ENCODE measurements at regions not wholly inside any gene's neighbourhood (a gene's known extent, or its start where the extent isn't known, plus 50 kb on each side); places are given as distances from the start of the nearest gene placed in this dataset.

DNA sequence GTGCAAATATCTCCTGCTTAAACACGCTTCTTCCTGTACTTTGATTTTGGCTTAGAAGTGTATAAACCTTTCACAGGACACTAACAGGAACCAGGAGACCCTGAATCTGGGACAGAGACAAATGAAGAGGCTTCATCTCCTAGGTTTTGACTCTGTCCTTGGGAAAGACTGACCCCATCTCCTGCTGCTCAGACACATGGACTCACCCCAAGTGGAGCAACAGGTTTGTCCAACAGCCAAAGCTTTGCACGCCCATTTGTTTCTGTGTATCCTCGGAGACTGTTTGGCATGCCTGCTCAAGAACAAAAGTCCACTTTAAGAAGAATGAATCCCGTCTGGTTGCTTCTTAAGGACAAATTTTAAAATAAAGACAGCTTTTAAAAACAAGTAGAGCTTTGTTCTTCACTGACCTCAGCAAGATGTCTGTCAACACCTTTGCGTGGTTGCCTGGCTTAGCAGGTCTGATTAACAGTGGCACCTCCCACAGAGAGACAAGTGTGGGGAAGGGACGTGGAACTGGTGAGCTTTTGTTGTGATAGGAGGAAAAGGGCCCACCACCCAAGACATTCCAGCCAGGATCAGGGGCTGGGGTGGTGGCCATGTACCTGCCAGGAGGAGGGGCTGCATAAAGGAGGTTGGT, 202.6 kb downstream of the SOD2 start:
- no peak for DNase-seq (ENCODE audit: low read depth, low spot score)
- no peak overlapping the region for H3K4me3 ChIP-seq (ENCODE audit: low read depth, low read length)
- TF ChIP-seq, protein P1, sequence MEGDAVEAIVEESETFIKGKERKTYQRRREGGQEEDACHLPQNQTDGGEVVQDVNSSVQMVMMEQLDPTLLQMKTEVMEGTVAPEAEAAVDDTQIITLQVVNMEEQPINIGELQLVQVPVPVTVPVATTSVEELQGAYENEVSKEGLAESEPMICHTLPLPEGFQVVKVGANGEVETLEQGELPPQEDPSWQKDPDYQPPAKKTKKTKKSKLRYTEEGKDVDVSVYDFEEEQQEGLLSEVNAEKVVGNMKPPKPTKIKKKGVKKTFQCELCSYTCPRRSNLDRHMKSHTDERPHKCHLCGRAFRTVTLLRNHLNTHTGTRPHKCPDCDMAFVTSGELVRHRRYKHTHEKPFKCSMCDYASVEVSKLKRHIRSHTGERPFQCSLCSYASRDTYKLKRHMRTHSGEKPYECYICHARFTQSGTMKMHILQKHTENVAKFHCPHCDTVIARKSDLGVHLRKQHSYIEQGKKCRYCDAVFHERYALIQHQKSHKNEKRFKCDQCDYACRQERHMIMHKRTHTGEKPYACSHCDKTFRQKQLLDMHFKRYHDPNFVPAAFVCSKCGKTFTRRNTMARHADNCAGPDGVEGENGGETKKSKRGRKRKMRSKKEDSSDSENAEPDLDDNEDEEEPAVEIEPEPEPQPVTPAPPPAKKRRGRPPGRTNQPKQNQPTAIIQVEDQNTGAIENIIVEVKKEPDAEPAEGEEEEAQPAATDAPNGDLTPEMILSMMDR (IDR thresholded peaks at IDR 0.05; ENCODE audit: insufficient read depth, low read length, missing control alignments) = no peak
- ChIA-PET CTCF (no interaction called here), POLR2A (no interaction called here)

- ChIA-PET CTCF (interaction anchor here (1.4 kb wide), 1 partner anchor 77 kb away, joined by 3 read pairs; no protein-coding TSS in a partner anchor), POLR2A (no interaction called here)
- TF ChIP-seq, protein P1 (IDR thresholded peaks at IDR 0.05; ENCODE audit: insufficient read depth, low read length, missing control alignments) = no peak
- H3K4me3 ChIP-seq (ENCODE audit: low read depth, low read length) = no peak overlapping the region
- DNase-seq (ENCODE audit: low read depth, low spot score) = no peak
Measured at GRCh38 chr6:159487636-159488035, 205.4 kb downstream of the SOD2 start.

GRCh38 chr6:159483259-159483658, 209.8 kb downstream of the SOD2 start:
- no peak for DNase-seq (ENCODE audit: low read depth, low spot score)
- POLR2A ChIA-PET = no interaction called here
- TF ChIP-seq, protein P1 (IDR thresholded peaks at IDR 0.05; ENCODE audit: insufficient read depth, low read length, missing control alignments) = no peak
- no peak overlapping the region for H3K4me3 ChIP-seq (ENCODE audit: low read depth, low read length)
- CTCF ChIA-PET = no interaction called here

DNA sequence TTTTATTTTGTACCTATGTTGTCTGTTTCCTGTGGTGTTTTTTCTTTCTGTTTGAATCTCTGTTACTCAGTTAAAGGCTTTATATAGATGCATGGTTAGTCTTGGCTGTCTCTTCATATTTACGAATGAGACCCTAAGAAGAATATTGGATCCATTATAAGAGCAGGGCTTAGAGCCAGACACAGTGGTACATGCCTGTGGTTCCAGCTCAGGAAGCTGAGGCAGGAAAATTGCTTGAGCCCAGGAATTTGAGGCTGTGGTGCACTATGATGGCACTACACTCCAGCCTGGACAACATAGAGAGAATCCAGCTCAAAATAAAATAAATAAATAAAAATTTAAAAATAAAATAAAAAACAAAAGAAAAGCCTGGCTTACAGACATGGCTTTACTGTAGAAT, 211.1 kb downstream of the SOD2 start:
- no peak for DNase-seq (ENCODE audit: low read depth, low spot score)
- TF ChIP-seq, protein P1 (IDR thresholded peaks at IDR 0.05; ENCODE audit: insufficient read depth, low read length, missing control alignments) = no peak
- POLR2A ChIA-PET = no interaction called here
- no peak overlapping the region for H3K4me3 ChIP-seq (ENCODE audit: low read depth, low read length)
- CTCF ChIA-PET = no interaction called here

- TF ChIP-seq, protein P1 (IDR thresholded peaks at IDR 0.05; ENCODE audit: insufficient read depth, low read length, missing control alignments) = no peak
- no peak for DNase-seq (ENCODE audit: low read depth, low spot score)
- ChIA-PET CTCF (no interaction called here), POLR2A (no interaction called here)
- no peak overlapping the region for H3K4me3 ChIP-seq (ENCODE audit: low read depth, low read length)
Measured at GRCh38 chr6:159480471-159480870, 212.6 kb downstream of the SOD2 start.

DNA sequence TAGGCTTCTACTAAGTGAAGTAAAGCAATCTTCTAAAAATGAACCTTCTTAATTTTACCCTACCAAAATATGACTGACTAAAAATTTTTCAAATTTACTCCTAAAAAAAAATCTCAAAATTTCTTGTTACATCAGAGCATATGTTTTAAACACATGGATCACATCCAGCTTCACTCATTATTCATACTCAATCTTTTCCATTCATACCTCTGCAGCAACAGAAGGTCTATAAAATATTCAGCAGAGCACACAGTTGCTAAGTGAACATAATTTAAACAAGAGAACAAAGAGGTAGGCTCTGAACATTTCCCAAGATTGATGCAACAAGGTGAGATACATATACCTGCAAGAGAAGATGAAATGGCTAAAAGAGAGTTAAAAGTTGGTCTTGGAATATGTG, 213.9 kb downstream of the SOD2 start:
- H3K4me3 ChIP-seq (ENCODE audit: low read depth, low read length) = no peak overlapping the region
- CTCF ChIA-PET = no interaction called here
- no peak for DNase-seq (ENCODE audit: low read depth, low spot score)
- TF ChIP-seq, protein P1 (IDR thresholded peaks at IDR 0.05; ENCODE audit: insufficient read depth, low read length, missing control alignments) = no peak
- POLR2A ChIA-PET = no interaction called here
